GM23338 (cell line): ENCODE measurements at regions not wholly inside any gene's neighbourhood (a gene's known extent, or its start where the extent isn't known, plus 50 kb on each side); places are given as distances from the start of the nearest gene placed in this dataset.

Experiments used
- CTCF ChIP-seq, 2 experiments: fragments of 200-600 bp in 1 of 2; sonication (generic) in 1 of 2; conservative IDR thresholded peaks; 2 replicates each; pipeline versions ENCODE4 v1.5.1 to v1.6.1; 2016 to 2017; ENCODE audit warnings: antibody characterized with exemption in 2 of 2, low read depth in 2 of 2, mild to moderate bottlenecking in 2 of 2, moderate library complexity in 1 of 2
- EZH2phosphoT487 ChIP-seq: fragments of 200-600 bp; sonication (generic); IDR thresholded peaks from one replicate; pipeline ENCODE4 v1.8.1; 2018; ENCODE audit warnings: antibody characterized with exemption; ENCODE audit not compliant: unreplicated experiment
- POLR2AphosphoS5 ChIP-seq: IDR thresholded peaks from 2 replicates; pipeline ENCODE4 v1.6.1; 2016; ENCODE audit warnings: antibody characterized with exemption, low read depth

- TF ChIP-seq EZH2phosphoT487 (no peak), CTCF (conservative IDR thresholded peaks at IDR 0.05; ENCODE audit: low read depth in 2 of 2) (no peak), POLR2AphosphoS5 (no peak)
Observed at GRCh38 chr11:80955588-80955987, 1514.8 kb upstream of the TENM4 start.
